Panc1 (cell line): ENCODE measurements at regions not wholly inside any gene's neighbourhood (a gene's known extent, or its start where the extent isn't known, plus 50 kb on each side); places are given as distances from the start of the nearest gene placed in this dataset.

ENCODE experiments used
- POLR2AphosphoS5 ChIP-seq: IDR thresholded peaks from 2 replicates; pipeline ENCODE4 v1.6.1; 2012; ENCODE audit warnings: mild to moderate bottlenecking, low read depth, low read length, moderate library complexity
- SIN3A ChIP-seq: IDR thresholded peaks from 2 replicates; pipeline ENCODE4 v1.6.1; 2012; ENCODE audit warnings: low read depth, mild to moderate bottlenecking, low read length, moderate library complexity, borderline replicate concordance; ENCODE audit not compliant: insufficient read depth
- TF ChIP-seq, protein P1 (sequence below): fragments of 450-650 bp; IDR thresholded peaks from 2 replicates; pipeline ENCODE4 v1.5.1; 2017; ENCODE audit warnings: mild to moderate bottlenecking
- TF ChIP-seq, protein P2 (sequence below), 2 experiments: IDR thresholded peaks; 2 replicates each; pipeline ENCODE4 v1.6.1; 2011 to 2012; ENCODE audit warnings: low read depth in 2 of 2, control low read depth in 1 of 2, low read length in 1 of 2, mild to moderate bottlenecking in 1 of 2, moderate library complexity in 1 of 2; ENCODE audit not compliant: insufficient read depth in 1 of 2

DNA sequence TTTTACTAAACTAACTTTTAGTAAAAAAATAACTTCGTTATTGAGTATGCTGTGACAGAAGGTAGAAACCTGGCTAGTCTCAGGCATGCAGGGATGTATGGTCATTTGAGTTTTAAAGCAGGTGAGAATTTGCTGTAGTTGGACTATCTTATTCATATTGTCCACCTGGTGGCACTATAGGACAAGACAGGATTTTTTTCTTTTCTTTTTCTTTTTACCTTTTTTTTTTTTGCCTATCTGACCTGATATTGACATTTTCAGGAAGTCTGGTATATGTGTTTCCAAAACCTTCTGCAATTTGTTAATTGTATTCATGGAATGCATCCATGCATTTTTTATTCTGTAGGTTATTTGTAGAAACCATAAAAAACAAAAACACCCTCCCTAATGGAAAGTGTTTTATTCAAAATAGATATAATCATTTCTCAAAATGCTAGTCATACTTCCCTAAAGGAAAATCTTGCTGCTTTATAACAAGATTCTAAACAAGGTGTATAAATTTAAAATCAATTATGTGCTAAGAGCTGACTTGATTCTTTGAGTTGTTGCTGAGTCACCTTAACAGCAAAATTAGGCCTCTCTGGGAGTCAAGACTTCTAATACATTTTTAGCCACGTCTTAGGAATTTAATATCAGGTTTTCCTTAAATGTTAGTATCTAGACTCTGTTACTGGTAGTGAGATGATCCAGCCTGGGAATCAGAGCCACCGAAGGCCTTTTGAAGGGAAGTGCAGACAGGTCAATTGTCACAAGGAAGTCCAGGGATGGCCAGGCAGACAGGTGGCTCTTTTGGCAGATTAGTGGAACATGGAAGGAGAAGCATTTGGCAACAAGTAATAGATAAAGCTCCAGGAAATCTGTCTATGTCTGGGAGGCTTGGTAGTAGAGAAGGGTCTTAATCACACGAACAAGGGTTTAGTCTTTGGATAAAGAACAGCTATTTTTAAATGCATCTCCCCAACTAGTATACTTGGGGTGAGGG, 201.3 kb upstream of the GNPDA2 start:
- TF ChIP-seq, protein P1, sequence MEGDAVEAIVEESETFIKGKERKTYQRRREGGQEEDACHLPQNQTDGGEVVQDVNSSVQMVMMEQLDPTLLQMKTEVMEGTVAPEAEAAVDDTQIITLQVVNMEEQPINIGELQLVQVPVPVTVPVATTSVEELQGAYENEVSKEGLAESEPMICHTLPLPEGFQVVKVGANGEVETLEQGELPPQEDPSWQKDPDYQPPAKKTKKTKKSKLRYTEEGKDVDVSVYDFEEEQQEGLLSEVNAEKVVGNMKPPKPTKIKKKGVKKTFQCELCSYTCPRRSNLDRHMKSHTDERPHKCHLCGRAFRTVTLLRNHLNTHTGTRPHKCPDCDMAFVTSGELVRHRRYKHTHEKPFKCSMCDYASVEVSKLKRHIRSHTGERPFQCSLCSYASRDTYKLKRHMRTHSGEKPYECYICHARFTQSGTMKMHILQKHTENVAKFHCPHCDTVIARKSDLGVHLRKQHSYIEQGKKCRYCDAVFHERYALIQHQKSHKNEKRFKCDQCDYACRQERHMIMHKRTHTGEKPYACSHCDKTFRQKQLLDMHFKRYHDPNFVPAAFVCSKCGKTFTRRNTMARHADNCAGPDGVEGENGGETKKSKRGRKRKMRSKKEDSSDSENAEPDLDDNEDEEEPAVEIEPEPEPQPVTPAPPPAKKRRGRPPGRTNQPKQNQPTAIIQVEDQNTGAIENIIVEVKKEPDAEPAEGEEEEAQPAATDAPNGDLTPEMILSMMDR, result peak; percentile 61; the same call in 1 of the 2 replicates
- TF ChIP-seq, protein P2, sequence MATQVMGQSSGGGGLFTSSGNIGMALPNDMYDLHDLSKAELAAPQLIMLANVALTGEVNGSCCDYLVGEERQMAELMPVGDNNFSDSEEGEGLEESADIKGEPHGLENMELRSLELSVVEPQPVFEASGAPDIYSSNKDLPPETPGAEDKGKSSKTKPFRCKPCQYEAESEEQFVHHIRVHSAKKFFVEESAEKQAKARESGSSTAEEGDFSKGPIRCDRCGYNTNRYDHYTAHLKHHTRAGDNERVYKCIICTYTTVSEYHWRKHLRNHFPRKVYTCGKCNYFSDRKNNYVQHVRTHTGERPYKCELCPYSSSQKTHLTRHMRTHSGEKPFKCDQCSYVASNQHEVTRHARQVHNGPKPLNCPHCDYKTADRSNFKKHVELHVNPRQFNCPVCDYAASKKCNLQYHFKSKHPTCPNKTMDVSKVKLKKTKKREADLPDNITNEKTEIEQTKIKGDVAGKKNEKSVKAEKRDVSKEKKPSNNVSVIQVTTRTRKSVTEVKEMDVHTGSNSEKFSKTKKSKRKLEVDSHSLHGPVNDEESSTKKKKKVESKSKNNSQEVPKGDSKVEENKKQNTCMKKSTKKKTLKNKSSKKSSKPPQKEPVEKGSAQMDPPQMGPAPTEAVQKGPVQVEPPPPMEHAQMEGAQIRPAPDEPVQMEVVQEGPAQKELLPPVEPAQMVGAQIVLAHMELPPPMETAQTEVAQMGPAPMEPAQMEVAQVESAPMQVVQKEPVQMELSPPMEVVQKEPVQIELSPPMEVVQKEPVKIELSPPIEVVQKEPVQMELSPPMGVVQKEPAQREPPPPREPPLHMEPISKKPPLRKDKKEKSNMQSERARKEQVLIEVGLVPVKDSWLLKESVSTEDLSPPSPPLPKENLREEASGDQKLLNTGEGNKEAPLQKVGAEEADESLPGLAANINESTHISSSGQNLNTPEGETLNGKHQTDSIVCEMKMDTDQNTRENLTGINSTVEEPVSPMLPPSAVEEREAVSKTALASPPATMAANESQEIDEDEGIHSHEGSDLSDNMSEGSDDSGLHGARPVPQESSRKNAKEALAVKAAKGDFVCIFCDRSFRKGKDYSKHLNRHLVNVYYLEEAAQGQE (IDR thresholded peaks at IDR 0.05; ENCODE audit: insufficient read depth in 1 of 2, low read depth in 2 of 2, low read length in 1 of 2), result no peak
- TF ChIP-seq POLR2AphosphoS5, result no peak
- TF ChIP-seq SIN3A, result no peak
